ENCODE measurements at regions not wholly inside any gene's neighbourhood (a gene's known extent, or its start where the extent isn't known, plus 50 kb on each side); places are given as distances from the start of the nearest gene placed in this dataset.

GRCh38 chr12:114850661-114851275, 166.8 kb upstream of the TBX3 start:
- TF ChIP-seq TCF12 (IDR thresholded peaks at IDR 0.05; ENCODE audit: low read depth) = no peak
- TF ChIP-seq MAX (IDR thresholded peaks at IDR 0.05) = no peak
- no peak for TF ChIP-seq CREB1 (IDR thresholded peaks at IDR 0.05; ENCODE audit: low read depth)
- no peak for TF ChIP-seq FOXM1 (IDR thresholded peaks at IDR 0.05; ENCODE audit: borderline replicate concordance, low read depth)
- no peak for TF ChIP-seq EP300 (IDR thresholded peaks at IDR 0.05; ENCODE audit: borderline replicate concordance)
- no peak for TF ChIP-seq TAF1 (IDR thresholded peaks at IDR 0.05; ENCODE audit: low read depth)
- no peak for TF ChIP-seq CEBPB (IDR thresholded peaks at IDR 0.05)
- no peak for TF ChIP-seq REST (IDR thresholded peaks at IDR 0.05; ENCODE audit: low read depth)
- TF ChIP-seq YY1 (IDR thresholded peaks at IDR 0.05; ENCODE audit: low read depth) = no peak
- no peak for TF ChIP-seq TEAD4 (IDR thresholded peaks at IDR 0.05)
- TF ChIP-seq NFIC (IDR thresholded peaks at IDR 0.05) = no peak
